Natural killer cell (primary cell): ENCODE measurements at regions not wholly inside any gene's neighbourhood (a gene's known extent, or its start where the extent isn't known, plus 50 kb on each side); places are given as distances from the start of the nearest gene placed in this dataset.

Source experiments
- ATAC-seq, 3 donors: fragments of 150-1000 bp in 2 of 3; fragments of 200-7000 bp in 1 of 3; cut with Tn5 transposase; 1 replicate in 1 of 3; 2 replicates in 2 of 3; pipeline ENCODE4 v1.10.0; 2021; ENCODE audit warnings: mild to moderate bottlenecking in 2 of 3, moderate library complexity in 2 of 3
- DNase-seq, 2 donors: peaks; one replicate each; pipeline versions ENCODE4 v3.0.0 to v3.0.0-alpha.2; 2013 to 2021; ENCODE audit warnings: mixed read lengths in 1 of 2
- H3K27ac ChIP-seq: one replicate; pipeline ENCODE4 v1.5.1; 2013; ENCODE audit warnings: mild to moderate bottlenecking, low read length
- H3K27me3 ChIP-seq: one replicate; pipeline ENCODE4 v1.6.1; 2013; ENCODE audit warnings: low read length; ENCODE audit not compliant: control insufficient read depth, insufficient read depth
- H3K36me3 ChIP-seq: one replicate; pipeline ENCODE4 v1.6.1; 2013; ENCODE audit warnings: low read length; ENCODE audit not compliant: control insufficient read depth, insufficient read depth
- H3K4me1 ChIP-seq: one replicate; pipeline ENCODE4 v1.6.1; 2013; ENCODE audit warnings: low read length; ENCODE audit not compliant: control insufficient read depth, insufficient read depth
- H3K4me3 ChIP-seq: one replicate; pipeline ENCODE4 v1.5.1; 2013; ENCODE audit warnings: low read length
- H3K9me3 ChIP-seq: one replicate; pipeline ENCODE4 v1.6.1; 2013; ENCODE audit warnings: low read length; ENCODE audit not compliant: control insufficient read depth, insufficient read depth
- H3K27ac Mint-ChIP-seq, 2 donors: one replicate each; pipeline ENCODE4 v1.8.0; 2022; ENCODE audit warnings: mild to moderate bottlenecking in 2 of 2, mixed read lengths in 2 of 2, moderate library complexity in 1 of 2
- H3K27me3 Mint-ChIP-seq, 2 donors: one replicate each; pipeline ENCODE4 v1.8.0; 2022; ENCODE audit warnings: low read depth in 2 of 2, mixed read lengths in 2 of 2
- H3K36me3 Mint-ChIP-seq: one replicate; pipeline ENCODE4 v1.8.0; 2022; ENCODE audit warnings: mixed read lengths
- H3K4me1 Mint-ChIP-seq, 2 donors: one replicate each; pipeline ENCODE4 v1.8.0; 2022; ENCODE audit warnings: mixed read lengths in 2 of 2
- H3K4me3 Mint-ChIP-seq: one replicate; pipeline ENCODE4 v1.8.0; 2022; ENCODE audit warnings: mild to moderate bottlenecking, moderate library complexity, mixed read lengths
- H3K9me3 Mint-ChIP-seq, 2 donors: one replicate each; pipeline ENCODE4 v1.8.0; 2022; ENCODE audit warnings: mixed read lengths in 2 of 2
- WGBS: methylation state at CpG from one replicate; pipeline ENCODE4 v1.1.7; 2013; ENCODE audit warnings: missing lambda C conversion rate; ENCODE audit not compliant: insufficient coverage; 5-methylcytosine and 5-hydroxymethylcytosine counted together
- intact Hi-C: fragments of 100-400 bp; cut with micrococcal nuclease; formaldehyde crosslinking; loops from one replicate; pipeline ENCODE4 v1.14.2; 2022
- TF ChIP-seq, protein P1 (sequence below): fragments of 200-600 bp; IDR thresholded peaks from one replicate; pipeline ENCODE4 v1.8.0; 2022; ENCODE audit warnings: antibody characterized with exemption

DNA sequence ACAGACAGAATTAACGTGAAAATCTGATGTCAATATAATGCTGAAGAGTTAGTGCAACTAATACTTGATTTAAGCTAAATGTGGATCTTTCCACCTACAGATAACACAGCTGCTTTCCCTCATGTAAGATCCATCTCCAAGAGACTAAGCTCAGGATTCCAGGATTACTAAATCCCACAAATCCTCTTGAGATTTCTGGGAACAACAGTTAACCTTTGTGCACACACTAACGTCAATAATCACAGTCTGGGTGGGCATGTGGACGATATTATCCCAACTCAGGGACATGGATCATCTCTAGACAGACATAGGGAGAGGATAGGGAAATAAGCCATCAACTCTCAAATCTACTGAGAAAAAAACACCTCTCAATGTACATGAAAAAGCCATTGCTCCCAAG, 432.6 kb downstream of the SATB2 start:
- Mint-ChIP-seq H3K9me3 (peaks cover 7% of the 10 kb centered on the region in 2 donors), H3K27me3 (no peaks in the 10 kb centered on the region), H3K4me3 (no peak overlapping the region), H3K4me1 (no peaks in the 10 kb centered on the region), H3K36me3 (no peaks in the 10 kb centered on the region), H3K27ac (no peak overlapping the region)
- DNase-seq (no peak), ATAC-seq (no peak)
- Histone ChIP-seq H3K4me3 (no peak overlapping the region), H3K27ac (no peak overlapping the region), H3K36me3 (no peaks in the 10 kb centered on the region), H3K9me3 (peaks cover 6% of the 10 kb centered on the region), H3K4me1 (no peaks in the 10 kb centered on the region), H3K27me3 (no peaks in the 10 kb centered on the region)
- 75% methylated on average over 3 of the region's 3 CpGs for WGBS
- intact Hi-C loops: no loop called here
- TF ChIP-seq, protein P1, sequence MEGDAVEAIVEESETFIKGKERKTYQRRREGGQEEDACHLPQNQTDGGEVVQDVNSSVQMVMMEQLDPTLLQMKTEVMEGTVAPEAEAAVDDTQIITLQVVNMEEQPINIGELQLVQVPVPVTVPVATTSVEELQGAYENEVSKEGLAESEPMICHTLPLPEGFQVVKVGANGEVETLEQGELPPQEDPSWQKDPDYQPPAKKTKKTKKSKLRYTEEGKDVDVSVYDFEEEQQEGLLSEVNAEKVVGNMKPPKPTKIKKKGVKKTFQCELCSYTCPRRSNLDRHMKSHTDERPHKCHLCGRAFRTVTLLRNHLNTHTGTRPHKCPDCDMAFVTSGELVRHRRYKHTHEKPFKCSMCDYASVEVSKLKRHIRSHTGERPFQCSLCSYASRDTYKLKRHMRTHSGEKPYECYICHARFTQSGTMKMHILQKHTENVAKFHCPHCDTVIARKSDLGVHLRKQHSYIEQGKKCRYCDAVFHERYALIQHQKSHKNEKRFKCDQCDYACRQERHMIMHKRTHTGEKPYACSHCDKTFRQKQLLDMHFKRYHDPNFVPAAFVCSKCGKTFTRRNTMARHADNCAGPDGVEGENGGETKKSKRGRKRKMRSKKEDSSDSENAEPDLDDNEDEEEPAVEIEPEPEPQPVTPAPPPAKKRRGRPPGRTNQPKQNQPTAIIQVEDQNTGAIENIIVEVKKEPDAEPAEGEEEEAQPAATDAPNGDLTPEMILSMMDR: no peak

DNA sequence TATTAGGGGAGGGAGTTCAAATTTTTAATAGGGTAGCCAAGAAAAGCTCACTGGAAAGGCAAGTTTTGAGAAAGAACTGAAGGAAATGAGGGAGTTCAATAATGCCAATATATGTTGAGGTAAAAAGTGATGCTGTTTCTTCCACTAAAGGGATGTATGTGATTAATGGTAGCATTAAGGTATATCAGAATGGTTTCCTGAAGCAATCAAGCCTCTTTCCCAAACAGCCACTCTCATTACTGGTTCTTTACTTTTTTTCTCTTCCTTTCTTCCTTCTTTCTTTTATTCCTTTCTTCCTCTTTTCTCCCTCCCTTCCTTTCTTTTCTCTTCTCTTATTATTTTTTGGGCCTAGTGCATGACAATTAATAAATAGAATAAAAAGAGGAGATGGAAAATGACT, 433.5 kb downstream of the SATB2 start:
- no peak for DNase-seq
- Mint-ChIP-seq H3K4me1 (no peaks in the 10 kb centered on the region), H3K27me3 (no peaks in the 10 kb centered on the region), H3K27ac (no peak overlapping the region), H3K36me3 (no peaks in the 10 kb centered on the region), H3K4me3 (no peak overlapping the region), H3K9me3 (peaks cover 2 to 7% of the 10 kb centered on the region in 2 donors)
- Histone ChIP-seq H3K4me1 (no peaks in the 10 kb centered on the region), H3K4me3 (no peak overlapping the region), H3K36me3 (no peaks in the 10 kb centered on the region), H3K9me3 (peaks cover 6% of the 10 kb centered on the region), H3K27me3 (no peaks in the 10 kb centered on the region), H3K27ac (no peak overlapping the region)
- TF ChIP-seq, protein P1: no peak
- intact Hi-C loops: no loop called here
- no peak for ATAC-seq

DNA sequence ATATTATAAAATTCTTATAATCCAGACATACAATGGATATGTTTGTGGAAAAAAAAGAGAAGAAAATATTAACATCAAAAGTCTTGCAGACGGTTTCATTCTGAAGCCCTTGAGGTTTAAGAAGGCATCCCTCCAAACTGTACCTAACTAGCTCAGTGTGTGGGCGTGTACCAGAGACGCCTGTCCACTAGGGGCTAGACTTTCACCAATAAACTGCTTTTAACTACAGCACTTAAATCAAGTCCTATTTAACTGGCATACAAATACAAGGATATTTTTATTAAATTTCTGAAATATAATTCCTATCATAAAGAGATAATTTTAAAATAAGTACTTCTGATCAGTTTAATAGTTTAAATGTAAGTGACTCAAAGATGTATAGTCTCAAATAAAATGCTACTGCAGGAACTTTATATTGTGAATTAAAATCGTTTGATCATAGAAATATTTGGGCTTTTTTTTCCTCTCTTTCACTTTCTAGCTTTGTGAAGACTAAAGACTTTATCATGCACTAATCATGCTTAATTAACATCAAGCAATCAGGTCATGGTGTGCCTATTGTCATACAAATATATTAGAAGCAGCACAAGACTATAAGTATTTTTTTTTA, 437.7 kb downstream of the SATB2 start:
- Mint-ChIP-seq H3K4me1 (no peaks in the 10 kb centered on the region), H3K27ac (no peak overlapping the region), H3K9me3 (peaks cover 6 to 12% of the 10 kb centered on the region in 2 donors), H3K27me3 (no peaks in the 10 kb centered on the region), H3K36me3 (no peaks in the 10 kb centered on the region), H3K4me3 (no peak overlapping the region)
- Histone ChIP-seq H3K36me3 (no peaks in the 10 kb centered on the region), H3K9me3 (no peaks in the 10 kb centered on the region), H3K4me3 (no peak overlapping the region), H3K27ac (no peak overlapping the region), H3K27me3 (no peaks in the 10 kb centered on the region), H3K4me1 (no peaks in the 10 kb centered on the region)
- no peak for DNase-seq
- TF ChIP-seq, protein P1: no peak
- ATAC-seq: no peak
- intact Hi-C loops: no loop called here
- 59% methylated on average over 3 of the region's 4 CpGs for WGBS

DNA sequence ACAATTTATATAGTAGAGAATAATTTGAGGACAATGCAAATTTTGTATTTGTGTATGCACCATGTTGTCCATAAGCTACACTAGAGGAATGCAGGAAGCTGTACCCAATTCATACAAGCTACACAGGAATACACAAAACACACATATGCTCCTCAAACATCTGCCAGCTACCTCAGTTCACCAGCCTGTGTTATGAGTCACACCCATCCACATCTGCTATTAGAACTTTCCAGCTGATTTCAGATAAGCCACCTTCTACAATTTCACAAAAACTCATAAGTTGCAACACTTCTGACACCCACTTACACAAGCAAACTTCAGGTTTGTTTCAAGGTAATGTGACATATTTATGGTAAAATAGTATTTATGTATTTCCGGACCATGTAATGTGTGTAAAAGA, 438.9 kb downstream of the SATB2 start:
- Histone ChIP-seq H3K4me3 (no peak overlapping the region), H3K27me3 (no peaks in the 10 kb centered on the region), H3K4me1 (no peaks in the 10 kb centered on the region), H3K9me3 (no peaks in the 10 kb centered on the region), H3K36me3 (no peaks in the 10 kb centered on the region), H3K27ac (no peak overlapping the region)
- intact Hi-C loops: no loop called here
- ATAC-seq (no peak), DNase-seq (no peak)
- H3K4me1 Mint-ChIP-seq: no peaks in the 10 kb centered on the region
- H3K36me3 Mint-ChIP-seq: no peaks in the 10 kb centered on the region
- TF ChIP-seq, protein P1: no peak
- H3K4me3 Mint-ChIP-seq: no peak overlapping the region
- WGBS: no CpG with 5 or more reads among the region's 1 CpG
- no peaks in the 10 kb centered on the region for H3K27me3 Mint-ChIP-seq
- peaks cover 6 to 11% of the 10 kb centered on the region in 2 donors for H3K9me3 Mint-ChIP-seq
- no peak overlapping the region for H3K27ac Mint-ChIP-seq
